GM12892 (cell line): ENCODE measurements at regions not wholly inside any gene's neighbourhood (a gene's known extent, or its start where the extent isn't known, plus 50 kb on each side); places are given as distances from the start of the nearest gene placed in this dataset.

ENCODE experiments used
- POLR2A ChIP-seq: IDR thresholded peaks from 2 replicates; pipeline ENCODE4 v1.6.1; 2011; ENCODE audit warnings: low read depth, low read length, control low read depth
- POLR2AphosphoS5 ChIP-seq: IDR thresholded peaks from 2 replicates; pipeline ENCODE4 v1.6.1; 2011; ENCODE audit warnings: low read depth, low read length, control low read depth
- TAF1 ChIP-seq: IDR thresholded peaks from 2 replicates; pipeline ENCODE4 v1.6.1; 2011; ENCODE audit warnings: low read depth, mild to moderate bottlenecking, control low read depth, low read length, borderline replicate concordance

DNA sequence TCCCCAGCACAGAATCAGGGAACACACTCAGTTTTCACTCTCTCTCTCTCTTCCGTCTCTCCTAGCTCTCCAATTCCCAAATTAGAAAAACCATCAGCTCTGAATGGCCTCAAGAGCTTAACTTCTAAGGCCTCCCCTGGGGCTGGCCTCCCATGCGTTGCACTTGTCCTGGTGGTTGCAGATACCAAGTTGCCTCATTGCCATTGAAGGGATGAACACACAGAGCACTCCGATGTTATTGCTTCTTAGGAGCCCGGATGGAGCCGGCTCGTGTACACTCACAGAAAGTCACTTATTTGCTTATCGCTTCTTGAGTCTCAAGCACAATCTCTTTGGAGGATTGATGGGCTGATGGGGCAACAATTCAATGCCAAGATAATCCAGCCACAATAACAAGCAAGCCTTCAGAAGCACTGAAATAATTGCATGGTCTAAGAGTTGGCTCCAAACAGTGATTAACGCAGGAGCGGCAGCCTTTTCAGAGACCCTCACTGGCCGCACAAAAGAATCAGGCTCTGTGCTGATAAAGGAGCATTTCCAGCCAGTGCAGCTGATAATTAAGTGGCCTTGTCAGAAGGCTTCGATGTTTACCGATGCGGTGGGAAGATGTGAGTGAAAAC is 175.8 kb upstream of the TMEM132C start:
- no peak for TF ChIP-seq POLR2AphosphoS5
- TF ChIP-seq POLR2A: no peak
- TF ChIP-seq TAF1: no peak
